ENCODE measurements at regions not wholly inside any gene's neighbourhood (a gene's known extent, or its start where the extent isn't known, plus 50 kb on each side); places are given as distances from the start of the nearest gene placed in this dataset.

DNA sequence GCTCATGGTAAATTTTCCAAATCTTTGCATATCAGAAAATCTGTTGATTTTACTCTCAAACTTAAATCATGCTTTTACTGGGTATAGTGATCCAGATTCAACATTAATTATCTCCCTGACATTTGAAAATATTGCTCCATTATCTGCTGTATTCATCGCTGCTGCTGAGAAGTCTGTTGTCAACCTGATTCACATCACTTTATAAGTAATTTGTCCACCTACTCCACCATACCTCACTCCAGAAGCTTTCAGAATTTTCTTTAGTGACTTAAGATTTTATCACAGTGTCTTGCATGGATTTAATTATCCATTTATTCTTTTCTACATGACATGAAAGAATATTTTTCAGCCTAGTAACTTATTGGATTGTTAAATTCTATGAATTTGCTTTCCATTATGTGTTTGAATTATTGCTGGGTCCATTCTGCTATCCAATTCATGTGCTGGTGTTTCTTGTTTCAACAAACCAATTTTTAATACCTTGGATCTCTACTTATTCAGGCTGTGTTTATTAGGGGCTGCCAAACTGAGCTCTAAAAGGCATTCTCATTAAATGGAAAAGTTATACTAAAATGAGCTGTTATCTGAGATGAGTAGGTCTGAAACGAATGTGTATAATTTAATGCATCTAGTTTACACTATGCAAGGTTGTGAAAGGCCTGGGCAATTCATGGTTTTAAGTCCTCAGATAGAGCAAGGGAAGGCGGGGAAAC lies 519.3 kb upstream of the CDH11 start:
- Mint-ChIP-seq H3K27me3 (no peaks in the 10 kb centered on the region), H3K4me1 (no peaks in the 10 kb centered on the region), H3K27ac (no peak overlapping the region), H3K4me3 (no peak overlapping the region), H3K9me3 (no peaks in the 10 kb centered on the region), H3K36me3 (ENCODE audit: low read depth) (no peaks in the 10 kb centered on the region)
- POLR2A ChIA-PET: no interaction called here
- DNase-seq: no peak
- CTCF ChIA-PET: no interaction called here

- H3K4me1 Mint-ChIP-seq: no peaks in the 10 kb centered on the region
- ChIA-PET POLR2A (no interaction called here), CTCF (no interaction called here)
- no peaks in the 10 kb centered on the region for H3K27me3 Mint-ChIP-seq
- H3K9me3 Mint-ChIP-seq: peaks cover 3% of the 10 kb centered on the region
- no peaks in the 10 kb centered on the region for H3K36me3 Mint-ChIP-seq (ENCODE audit: low read depth)
- DNase-seq: no peak
- H3K4me3 Mint-ChIP-seq: no peak overlapping the region
- no peak overlapping the region for H3K27ac Mint-ChIP-seq
Measured at GRCh38 chr16:65634833-65635232, 513.0 kb upstream of the CDH11 start.

- Mint-ChIP-seq H3K4me1 (no peaks in the 10 kb centered on the region), H3K9me3 (peaks cover 6% of the 10 kb centered on the region), H3K27ac (no peak overlapping the region), H3K36me3 (ENCODE audit: low read depth) (no peaks in the 10 kb centered on the region), H3K4me3 (no peak overlapping the region), H3K27me3 (no peaks in the 10 kb centered on the region)
- ChIA-PET CTCF (no interaction called here), POLR2A (no interaction called here)
- no peak for DNase-seq
Measured at GRCh38 chr16:65634291-65634690, 512.4 kb upstream of the CDH11 start.

GRCh38 chr16:65624666-65625065 lies 502.8 kb upstream of the CDH11 start:
- CTCF ChIA-PET: no interaction called here
- peaks cover 14% of the 10 kb centered on the region for H3K9me3 Mint-ChIP-seq
- no peaks in the 10 kb centered on the region for H3K27me3 Mint-ChIP-seq
- POLR2A ChIA-PET: no interaction called here
- no peaks in the 10 kb centered on the region for H3K4me1 Mint-ChIP-seq
- DNase-seq: no peak
- H3K36me3 Mint-ChIP-seq (ENCODE audit: low read depth): no peaks in the 10 kb centered on the region
- H3K4me3 Mint-ChIP-seq: no peak overlapping the region
- no peak overlapping the region for H3K27ac Mint-ChIP-seq

DNA sequence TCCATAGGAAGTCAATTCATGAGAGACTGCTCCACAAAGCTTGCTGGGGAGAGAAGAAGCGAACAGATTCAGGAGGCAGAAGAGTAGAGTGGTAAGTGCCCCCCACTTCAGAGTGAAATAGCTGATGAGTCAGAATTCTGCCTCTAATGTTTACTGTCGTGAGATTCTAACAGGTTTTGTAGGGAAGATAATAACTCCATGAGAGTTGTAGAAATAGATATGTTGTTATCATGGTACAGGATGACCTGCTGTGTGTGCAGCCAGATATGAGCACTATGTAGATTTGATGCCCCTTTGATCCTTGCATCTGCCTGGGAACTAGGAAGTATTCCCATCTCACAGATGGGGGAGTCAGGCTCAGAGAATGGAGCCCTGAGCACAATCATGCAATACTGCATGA lies 502.4 kb upstream of the CDH11 start:
- POLR2A ChIA-PET: no interaction called here
- DNase-seq: no peak
- Mint-ChIP-seq H3K27ac (no peak overlapping the region), H3K36me3 (ENCODE audit: low read depth) (no peaks in the 10 kb centered on the region), H3K4me1 (no peaks in the 10 kb centered on the region), H3K27me3 (no peaks in the 10 kb centered on the region), H3K4me3 (no peak overlapping the region), H3K9me3 (peaks cover 10% of the 10 kb centered on the region)
- CTCF ChIA-PET: no interaction called here

DNA sequence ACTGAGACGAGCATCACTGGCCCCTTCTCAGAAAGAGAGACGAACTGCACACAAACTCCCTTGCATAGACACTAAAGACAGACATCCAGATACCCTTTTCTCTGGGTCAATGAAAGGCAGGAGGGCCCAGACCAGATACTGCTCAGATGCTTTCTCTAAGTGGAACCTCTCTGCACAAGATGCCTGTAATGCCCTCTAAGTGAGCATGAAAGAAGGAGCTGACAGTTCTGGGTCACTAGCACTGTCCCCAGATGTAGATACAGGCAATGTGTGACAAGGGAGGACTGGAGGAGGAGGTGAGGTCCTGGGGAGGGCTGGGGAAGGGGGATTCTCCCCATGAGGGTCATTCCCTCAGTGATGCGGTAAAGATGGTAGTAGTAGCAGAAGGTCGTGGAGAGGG lies 501.0 kb upstream of the CDH11 start:
- no peaks in the 10 kb centered on the region for H3K27me3 Mint-ChIP-seq
- H3K9me3 Mint-ChIP-seq: peaks cover 8% of the 10 kb centered on the region
- H3K36me3 Mint-ChIP-seq (ENCODE audit: low read depth): no peaks in the 10 kb centered on the region
- no peaks in the 10 kb centered on the region for H3K4me1 Mint-ChIP-seq
- CTCF ChIA-PET: no interaction called here
- no peak for DNase-seq
- no peak overlapping the region for H3K27ac Mint-ChIP-seq
- H3K4me3 Mint-ChIP-seq: no peak overlapping the region
- POLR2A ChIA-PET: no interaction called here

DNA sequence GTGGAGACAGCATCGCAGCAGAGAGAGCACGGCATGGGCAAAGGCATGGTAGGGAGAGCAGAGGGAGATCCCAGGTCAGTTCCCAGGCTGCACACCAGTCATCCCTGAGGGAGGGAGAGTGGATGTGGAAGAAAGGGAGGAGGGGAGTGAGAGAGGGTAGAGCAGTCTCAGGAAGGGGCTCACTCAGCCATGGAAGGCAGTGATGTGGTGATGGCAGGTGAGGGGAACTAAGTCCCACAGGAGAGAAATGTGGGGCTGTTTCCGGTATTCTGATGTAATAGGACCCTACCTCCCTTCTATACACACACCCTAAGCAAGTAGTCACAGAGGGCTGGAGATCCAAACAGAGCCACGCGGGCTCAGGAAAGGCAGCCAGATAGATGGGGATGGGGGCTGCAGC lies 500.3 kb upstream of the CDH11 start:
- Mint-ChIP-seq H3K27me3 (no peaks in the 10 kb centered on the region), H3K9me3 (peaks cover 8% of the 10 kb centered on the region), H3K4me3 (no peak overlapping the region), H3K36me3 (ENCODE audit: low read depth) (no peaks in the 10 kb centered on the region), H3K27ac (no peak overlapping the region), H3K4me1 (no peaks in the 10 kb centered on the region)
- no peak for DNase-seq
- CTCF ChIA-PET: no interaction called here
- POLR2A ChIA-PET: no interaction called here

DNA sequence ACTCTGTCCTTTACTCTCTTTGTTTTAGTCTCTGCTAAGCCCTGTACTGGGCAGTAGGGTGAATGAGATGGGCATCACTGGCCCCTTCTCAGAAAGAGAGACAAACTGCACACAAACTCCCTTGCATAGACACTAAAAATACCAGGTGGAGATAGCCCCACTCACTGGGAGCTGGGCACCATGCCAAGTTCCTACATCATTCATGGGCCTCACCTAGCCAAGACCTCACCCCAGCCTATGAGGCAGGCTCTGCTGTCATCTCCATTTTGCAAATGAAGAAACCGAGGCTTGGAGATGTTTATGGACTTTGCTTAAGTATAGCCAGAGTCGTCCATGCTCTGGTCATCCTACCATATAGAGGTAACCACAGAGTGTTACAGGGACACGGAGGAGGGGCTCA lies 499.8 kb upstream of the CDH11 start:
- no peaks in the 10 kb centered on the region for H3K27me3 Mint-ChIP-seq
- H3K9me3 Mint-ChIP-seq: peaks cover 8% of the 10 kb centered on the region
- no peak overlapping the region for H3K4me3 Mint-ChIP-seq
- ChIA-PET CTCF (no interaction called here), POLR2A (no interaction called here)
- no peak overlapping the region for H3K27ac Mint-ChIP-seq
- no peaks in the 10 kb centered on the region for H3K4me1 Mint-ChIP-seq
- no peak for DNase-seq
- H3K36me3 Mint-ChIP-seq (ENCODE audit: low read depth): no peaks in the 10 kb centered on the region

DNA sequence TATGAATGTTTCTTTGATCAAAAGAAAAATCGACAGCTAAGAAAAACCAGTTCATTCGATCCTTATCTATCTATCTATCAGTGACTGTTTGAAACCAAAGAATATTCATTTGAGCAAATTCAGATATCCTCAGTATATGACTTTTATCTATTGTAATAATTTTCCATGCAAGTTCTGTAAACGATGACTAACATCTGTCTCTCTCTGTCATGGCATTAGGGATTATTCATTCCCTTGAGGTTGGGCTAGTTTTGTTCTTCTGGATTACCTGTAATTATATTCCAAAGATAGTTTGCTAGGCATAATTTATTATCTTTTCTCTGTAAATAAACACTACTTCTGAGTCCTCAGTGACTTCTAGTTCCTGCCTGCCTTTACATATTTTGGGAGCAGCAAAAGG lies 497.7 kb upstream of the CDH11 start:
- CTCF ChIA-PET: no interaction called here
- Mint-ChIP-seq H3K9me3 (peaks cover 5% of the 10 kb centered on the region), H3K27ac (no peak overlapping the region), H3K36me3 (ENCODE audit: low read depth) (no peaks in the 10 kb centered on the region), H3K4me3 (no peak overlapping the region), H3K4me1 (no peaks in the 10 kb centered on the region), H3K27me3 (no peaks in the 10 kb centered on the region)
- POLR2A ChIA-PET: no interaction called here
- no peak for DNase-seq

GRCh38 chr16:65618931-65619330 lies 497.1 kb upstream of the CDH11 start:
- ChIA-PET POLR2A (no interaction called here), CTCF (no interaction called here)
- Mint-ChIP-seq H3K27ac (no peak overlapping the region), H3K9me3 (peaks cover 4% of the 10 kb centered on the region), H3K4me1 (no peaks in the 10 kb centered on the region), H3K4me3 (no peak overlapping the region), H3K27me3 (no peaks in the 10 kb centered on the region), H3K36me3 (ENCODE audit: low read depth) (no peaks in the 10 kb centered on the region)
- DNase-seq: no peak

GRCh38 chr16:65618333-65618732 lies 496.5 kb upstream of the CDH11 start:
- ChIA-PET CTCF (no interaction called here), POLR2A (no interaction called here)
- Mint-ChIP-seq H3K4me1 (no peaks in the 10 kb centered on the region), H3K4me3 (no peak overlapping the region), H3K27ac (no peak overlapping the region), H3K36me3 (ENCODE audit: low read depth) (no peaks in the 10 kb centered on the region), H3K9me3 (peaks cover 4% of the 10 kb centered on the region), H3K27me3 (no peaks in the 10 kb centered on the region)
- DNase-seq: no peak

DNA sequence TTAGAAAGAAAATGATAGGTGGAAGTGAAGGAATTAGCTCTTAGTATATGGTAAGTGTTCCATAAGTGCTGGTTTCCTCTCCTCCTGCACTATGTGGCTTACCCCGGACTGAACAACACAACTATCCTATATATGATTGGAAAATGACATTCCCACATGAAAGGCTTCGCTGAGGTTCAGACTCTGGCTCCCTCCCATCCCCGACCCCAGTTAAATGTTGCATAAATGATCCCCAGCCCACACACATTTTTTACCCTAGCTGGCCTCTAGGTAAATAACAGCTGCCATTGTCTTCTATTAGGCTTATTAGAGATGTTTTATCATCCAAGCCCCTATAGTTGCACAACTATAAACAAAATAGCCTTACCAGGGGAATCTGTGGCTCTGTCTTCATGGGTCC lies 495.6 kb upstream of the CDH11 start:
- ChIA-PET POLR2A (no interaction called here), CTCF (no interaction called here)
- no peak overlapping the region for H3K4me3 Mint-ChIP-seq
- H3K4me1 Mint-ChIP-seq: no peaks in the 10 kb centered on the region
- no peak for DNase-seq
- H3K27ac Mint-ChIP-seq: no peak overlapping the region
- H3K27me3 Mint-ChIP-seq: no peaks in the 10 kb centered on the region
- H3K36me3 Mint-ChIP-seq (ENCODE audit: low read depth): no peaks in the 10 kb centered on the region
- peaks cover 4% of the 10 kb centered on the region for H3K9me3 Mint-ChIP-seq

DNA sequence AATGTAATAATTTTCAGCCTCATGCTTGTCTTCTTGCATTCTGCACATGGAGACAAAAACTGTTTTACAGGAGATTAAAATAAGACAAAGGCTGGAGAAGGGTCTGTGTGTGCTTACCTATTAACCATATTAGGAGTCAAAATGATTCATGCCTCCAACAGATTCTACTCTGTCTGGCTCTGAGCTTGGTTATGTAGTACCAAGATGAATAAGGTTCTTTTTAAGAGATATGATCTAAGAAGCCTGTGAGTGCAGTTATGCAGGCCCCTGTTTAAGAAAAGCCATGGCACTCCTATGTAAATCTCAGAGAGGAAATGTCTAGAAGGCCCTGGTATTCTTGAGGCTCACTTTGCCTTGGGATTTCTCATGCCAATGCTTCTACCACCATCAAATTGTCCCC lies 486.6 kb upstream of the CDH11 start:
- Mint-ChIP-seq H3K4me1 (no peaks in the 10 kb centered on the region), H3K36me3 (ENCODE audit: low read depth) (no peaks in the 10 kb centered on the region), H3K27ac (no peak overlapping the region), H3K27me3 (no peaks in the 10 kb centered on the region), H3K9me3 (peaks cover 13% of the 10 kb centered on the region), H3K4me3 (no peak overlapping the region)
- ChIA-PET CTCF (no interaction called here), POLR2A (no interaction called here)
- DNase-seq: no peak

DNA sequence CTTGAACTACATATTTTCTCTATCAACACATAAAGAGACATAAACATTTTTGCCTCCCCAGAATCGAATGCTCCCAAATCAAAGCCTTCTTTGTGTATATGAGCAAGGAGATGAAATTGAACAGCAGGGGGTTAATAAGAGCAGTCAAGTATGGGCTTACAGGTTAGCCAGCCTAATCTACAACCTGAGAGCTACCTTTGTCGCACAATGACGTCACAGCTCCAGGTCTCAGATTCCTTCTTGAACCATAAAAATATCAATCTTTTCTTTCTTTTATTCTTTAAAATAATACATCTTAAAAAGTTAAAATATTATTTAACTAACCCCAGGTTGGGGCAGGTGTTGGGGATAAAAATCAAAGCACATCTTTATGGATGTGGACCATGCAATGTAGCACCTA lies 482.9 kb upstream of the CDH11 start:
- Mint-ChIP-seq H3K4me3 (no peak overlapping the region), H3K27me3 (no peaks in the 10 kb centered on the region), H3K27ac (no peak overlapping the region), H3K9me3 (peaks cover 18% of the 10 kb centered on the region), H3K36me3 (ENCODE audit: low read depth) (no peaks in the 10 kb centered on the region), H3K4me1 (no peaks in the 10 kb centered on the region)
- DNase-seq: no peak
- CTCF ChIA-PET: no interaction called here
- POLR2A ChIA-PET: no interaction called here

DNA sequence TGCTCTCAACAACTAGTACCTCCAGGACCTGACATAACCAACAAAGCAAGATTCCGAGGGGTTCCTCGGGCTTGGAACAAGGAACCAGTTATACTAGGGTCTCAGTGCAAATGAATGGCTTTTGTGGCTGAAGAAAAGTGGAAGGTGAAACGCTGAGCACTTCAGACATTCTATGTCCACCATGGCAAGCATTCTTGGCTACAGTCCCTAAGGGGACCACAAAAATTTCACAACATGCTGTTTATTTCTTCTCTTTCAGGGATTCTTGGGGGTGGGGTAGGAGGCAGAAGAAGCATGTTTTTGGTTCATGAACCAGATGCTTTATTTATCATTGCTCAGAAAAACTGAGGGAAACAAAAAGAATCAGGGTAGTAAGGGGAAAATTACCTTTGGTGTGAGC lies 479.9 kb upstream of the CDH11 start:
- Mint-ChIP-seq H3K9me3 (peaks cover 13% of the 10 kb centered on the region), H3K4me1 (no peaks in the 10 kb centered on the region), H3K27me3 (no peaks in the 10 kb centered on the region), H3K4me3 (no peak overlapping the region), H3K27ac (no peak overlapping the region), H3K36me3 (ENCODE audit: low read depth) (no peaks in the 10 kb centered on the region)
- no peak for DNase-seq
- CTCF ChIA-PET: no interaction called here
- POLR2A ChIA-PET: no interaction called here

Measured in activated CD4-positive, alpha-beta memory T cell treated with anti-CD3 and anti-CD28 coated beads, Interleukin-2, amount 10 ng/mL, durations not matched to agents 7 days and 5 days (primary cell).